ENCODE measurements at regions not wholly inside any gene's neighbourhood (a gene's known extent, or its start where the extent isn't known, plus 50 kb on each side); places are given as distances from the start of the nearest gene placed in this dataset.

GRCh38 chr5:8961956-8962355 lies 583.9 kb downstream of the SEMA5A start:
- TF ChIP-seq CTCF (IDR thresholded peaks at IDR 0.05): no peak
- no peak for TF ChIP-seq RNF2 (IDR thresholded peaks at IDR 0.05; ENCODE audit: borderline replicate concordance, low read depth)
- no peak for TF ChIP-seq CHD2 (IDR thresholded peaks at IDR 0.05; ENCODE audit: low read length, partially characterized antibody)
- no peak for TF ChIP-seq EHF (CRISPR knock-in tag; IDR thresholded peaks at IDR 0.05)
- TF ChIP-seq, protein P1, sequence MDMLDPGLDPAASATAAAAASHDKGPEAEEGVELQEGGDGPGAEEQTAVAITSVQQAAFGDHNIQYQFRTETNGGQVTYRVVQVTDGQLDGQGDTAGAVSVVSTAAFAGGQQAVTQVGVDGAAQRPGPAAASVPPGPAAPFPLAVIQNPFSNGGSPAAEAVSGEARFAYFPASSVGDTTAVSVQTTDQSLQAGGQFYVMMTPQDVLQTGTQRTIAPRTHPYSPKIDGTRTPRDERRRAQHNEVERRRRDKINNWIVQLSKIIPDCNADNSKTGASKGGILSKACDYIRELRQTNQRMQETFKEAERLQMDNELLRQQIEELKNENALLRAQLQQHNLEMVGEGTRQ (IDR thresholded peaks at IDR 0.05): no peak
- no peak for TF ChIP-seq MYC (IDR thresholded peaks at IDR 0.05; ENCODE audit: borderline replicate concordance, low read length)
- TF ChIP-seq ESRRA (IDR thresholded peaks at IDR 0.05; ENCODE audit: borderline replicate concordance, low read length): no peak
- TF ChIP-seq RARB (CRISPR knock-in tag; IDR thresholded peaks at IDR 0.05): no peak
- TF ChIP-seq POLR2A (IDR thresholded peaks at IDR 0.05; ENCODE audit: low read length): no peak
